ENCODE measurements at regions not wholly inside any gene's neighbourhood (a gene's known extent, or its start where the extent isn't known, plus 50 kb on each side); places are given as distances from the start of the nearest gene placed in this dataset.
"Not testable (repeated sequence)": the region's sequence is repeated elsewhere in the genome, so short reads cannot be mapped to it uniquely, and the experiment has no call there.

DNA sequence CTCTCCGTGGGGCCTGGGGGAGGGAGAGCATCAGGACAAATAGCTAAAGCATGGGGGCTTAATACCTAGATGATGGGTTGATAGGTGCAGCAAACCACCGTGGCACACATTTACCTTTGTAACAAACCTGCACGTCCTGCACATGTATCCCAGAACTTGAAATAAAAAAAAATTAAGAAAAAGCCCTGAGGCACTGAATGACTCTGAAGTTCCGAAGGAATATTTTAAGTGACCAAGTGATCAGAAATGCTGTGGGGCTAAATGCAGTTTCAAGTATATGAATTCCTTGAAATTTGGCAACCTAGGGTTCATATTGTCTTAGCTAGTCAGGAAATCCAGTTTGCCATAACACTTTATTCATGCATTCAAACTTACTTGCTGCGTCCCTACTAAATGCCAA, 127.5 kb downstream of the MC4R start:
- FAIRE-seq (peak; percentile 95), DNase-seq (ENCODE audit: insufficient read length, low spot score) (no peak)
- TF ChIP-seq, protein P1, sequence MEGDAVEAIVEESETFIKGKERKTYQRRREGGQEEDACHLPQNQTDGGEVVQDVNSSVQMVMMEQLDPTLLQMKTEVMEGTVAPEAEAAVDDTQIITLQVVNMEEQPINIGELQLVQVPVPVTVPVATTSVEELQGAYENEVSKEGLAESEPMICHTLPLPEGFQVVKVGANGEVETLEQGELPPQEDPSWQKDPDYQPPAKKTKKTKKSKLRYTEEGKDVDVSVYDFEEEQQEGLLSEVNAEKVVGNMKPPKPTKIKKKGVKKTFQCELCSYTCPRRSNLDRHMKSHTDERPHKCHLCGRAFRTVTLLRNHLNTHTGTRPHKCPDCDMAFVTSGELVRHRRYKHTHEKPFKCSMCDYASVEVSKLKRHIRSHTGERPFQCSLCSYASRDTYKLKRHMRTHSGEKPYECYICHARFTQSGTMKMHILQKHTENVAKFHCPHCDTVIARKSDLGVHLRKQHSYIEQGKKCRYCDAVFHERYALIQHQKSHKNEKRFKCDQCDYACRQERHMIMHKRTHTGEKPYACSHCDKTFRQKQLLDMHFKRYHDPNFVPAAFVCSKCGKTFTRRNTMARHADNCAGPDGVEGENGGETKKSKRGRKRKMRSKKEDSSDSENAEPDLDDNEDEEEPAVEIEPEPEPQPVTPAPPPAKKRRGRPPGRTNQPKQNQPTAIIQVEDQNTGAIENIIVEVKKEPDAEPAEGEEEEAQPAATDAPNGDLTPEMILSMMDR (IDR thresholded peaks at IDR 0.05; ENCODE audit: insufficient read depth, missing control alignments), result no peak

DNA sequence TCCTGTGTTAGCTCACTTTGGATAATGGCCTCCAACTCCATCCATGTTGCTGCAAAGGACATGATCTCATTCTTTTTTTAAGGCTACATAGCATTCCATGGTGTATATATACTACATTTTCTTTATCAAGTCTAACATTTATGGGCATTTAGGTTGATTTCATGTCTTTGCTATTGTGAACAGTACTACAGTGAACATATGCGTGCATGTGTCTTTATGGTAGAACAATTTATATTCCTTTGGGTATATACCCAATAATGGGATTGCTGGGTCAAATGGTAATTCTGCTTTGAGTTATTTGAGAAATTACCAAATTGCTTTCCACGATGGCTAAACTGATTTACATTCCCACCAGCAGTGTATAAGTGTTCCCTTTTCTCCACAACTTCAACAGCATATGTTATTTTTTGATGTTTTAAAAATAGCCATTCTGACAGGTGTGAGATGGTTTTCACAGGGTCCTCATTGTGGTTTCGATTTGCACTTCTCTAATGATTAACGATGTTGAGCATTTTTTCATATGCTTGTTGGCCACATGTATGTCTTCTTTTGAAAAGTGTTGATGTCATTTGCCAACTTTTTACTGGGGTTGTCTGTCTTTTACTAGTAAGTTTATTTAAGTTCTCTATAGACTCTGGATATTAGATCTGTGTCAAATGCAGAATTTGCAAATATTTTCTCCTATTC, 133.4 kb downstream of the MC4R start:
- not testable (repeated sequence) for DNase-seq (ENCODE audit: insufficient read length, low spot score)

DNA sequence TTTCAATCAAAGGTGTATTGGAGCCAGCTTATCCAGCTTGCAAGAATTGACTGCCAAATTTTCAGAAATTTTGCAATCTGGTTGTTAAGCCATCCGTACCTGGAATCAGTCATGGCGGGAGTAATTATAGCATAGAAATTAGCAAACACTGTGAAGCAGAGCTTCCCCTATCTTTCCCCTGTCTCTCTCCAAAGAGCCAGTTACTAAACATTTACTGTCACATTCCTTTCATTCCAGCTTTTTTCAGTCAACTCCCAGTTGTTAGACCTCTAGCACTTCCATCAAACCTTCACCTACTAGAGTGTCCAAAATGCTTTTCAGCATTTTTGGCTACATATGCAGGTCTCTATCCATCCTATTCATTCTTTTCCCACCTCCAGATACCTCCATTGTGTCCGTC, 137.4 kb downstream of the MC4R start:
- FAIRE-seq, result no peak
- DNase-seq (ENCODE audit: insufficient read length, low spot score), result no peak
- TF ChIP-seq, protein P1 (IDR thresholded peaks at IDR 0.05; ENCODE audit: insufficient read depth, missing control alignments), result no peak

More for the DNA sequence above, 133.4 kb downstream of the MC4R start:
- FAIRE-seq, result not testable (repeated sequence)

DNA sequence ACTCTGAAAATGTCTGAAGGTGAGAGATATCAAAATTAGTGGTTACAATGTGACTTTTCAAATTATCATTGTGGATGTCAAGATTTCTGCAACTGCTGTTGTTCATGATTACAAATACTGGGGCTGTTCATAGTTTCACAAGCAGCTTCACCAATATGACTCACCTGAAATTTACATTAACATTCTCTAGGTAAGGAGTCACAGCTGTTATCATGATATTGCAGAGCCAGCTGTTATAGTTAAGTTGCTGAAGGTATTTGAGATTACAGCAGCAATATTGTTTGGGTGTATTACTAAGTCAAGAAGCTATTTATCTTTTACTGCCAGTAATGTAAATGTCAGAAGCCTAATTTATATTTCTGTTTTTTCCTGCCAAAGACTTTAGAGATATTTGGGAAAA, 140.0 kb downstream of the MC4R start:
- TF ChIP-seq, protein P1 (IDR thresholded peaks at IDR 0.05; ENCODE audit: insufficient read depth, missing control alignments), result no peak
- no peak for DNase-seq (ENCODE audit: insufficient read length, low spot score)
- no peak for FAIRE-seq

DNA sequence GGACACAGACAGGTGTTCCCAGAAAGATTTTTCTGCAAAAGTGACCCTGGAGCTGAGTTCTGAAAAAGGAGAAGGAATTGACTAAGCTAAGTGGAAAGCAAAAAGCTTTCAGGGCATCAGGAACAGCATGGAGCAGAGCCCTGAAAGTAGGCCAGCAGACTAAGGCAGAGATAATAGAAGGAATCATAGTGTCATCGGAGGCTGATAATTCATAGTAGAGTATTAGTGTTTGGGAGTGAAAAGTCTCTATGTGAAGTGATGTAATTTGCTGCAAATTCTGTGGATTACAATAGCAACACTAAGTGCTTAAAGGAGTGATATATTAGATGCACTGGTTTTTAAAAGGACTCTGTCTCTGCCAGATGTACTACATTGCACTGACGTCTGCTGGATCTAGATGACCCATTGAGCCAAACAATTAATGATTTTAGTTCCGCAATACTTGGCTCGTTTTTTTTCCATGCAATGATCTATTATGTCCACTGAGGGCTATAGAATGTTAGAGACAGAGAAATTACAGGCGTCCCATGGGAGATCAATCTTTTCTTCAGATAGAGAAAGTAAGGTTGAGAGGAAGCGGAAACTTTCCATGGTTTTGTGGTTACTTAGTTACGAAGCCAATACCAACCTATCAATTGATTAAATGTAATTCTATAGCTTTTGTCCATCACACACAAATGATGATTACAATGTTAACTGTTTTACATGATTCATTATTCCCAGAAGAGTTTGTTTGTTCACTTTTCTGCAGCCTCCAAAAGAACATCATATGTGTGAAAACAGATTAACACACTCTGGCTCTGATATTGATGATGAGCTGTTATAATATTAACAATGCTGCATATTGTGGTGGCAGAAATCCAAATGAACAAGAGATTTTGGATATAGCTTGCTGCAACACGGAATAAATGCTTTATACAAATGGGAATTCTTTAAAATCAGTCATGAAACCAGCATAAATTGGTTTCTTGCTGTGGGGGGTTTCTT, 143.7 kb downstream of the MC4R start:
- TF ChIP-seq, protein P1 (IDR thresholded peaks at IDR 0.05; ENCODE audit: insufficient read depth, missing control alignments), result no peak
- DNase-seq (ENCODE audit: insufficient read length, low spot score) (no peak), FAIRE-seq (peak; percentile 95)

DNA sequence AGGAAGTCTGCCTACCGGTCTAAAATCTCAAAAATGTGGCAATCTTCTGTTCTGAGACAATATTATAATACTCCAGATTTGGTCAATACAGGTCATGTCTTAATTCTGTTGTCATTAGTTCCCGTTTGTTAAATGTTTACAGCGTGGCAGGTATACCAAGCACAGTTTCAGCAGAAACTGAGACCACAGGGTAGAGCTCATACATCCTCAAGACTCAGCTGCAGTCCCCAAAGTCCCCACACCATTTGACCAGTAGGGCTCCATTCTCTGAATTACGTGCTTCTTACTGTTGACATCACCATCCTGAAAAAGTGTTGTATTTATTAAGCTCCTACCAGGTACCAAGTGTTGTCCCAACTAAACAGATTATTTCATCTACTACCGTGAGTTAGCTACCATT, 157.1 kb downstream of the MC4R start:
- FAIRE-seq (no peak), DNase-seq (ENCODE audit: insufficient read length, low spot score) (no peak)
- TF ChIP-seq, protein P1 (IDR thresholded peaks at IDR 0.05; ENCODE audit: insufficient read depth, missing control alignments), result no peak

DNA sequence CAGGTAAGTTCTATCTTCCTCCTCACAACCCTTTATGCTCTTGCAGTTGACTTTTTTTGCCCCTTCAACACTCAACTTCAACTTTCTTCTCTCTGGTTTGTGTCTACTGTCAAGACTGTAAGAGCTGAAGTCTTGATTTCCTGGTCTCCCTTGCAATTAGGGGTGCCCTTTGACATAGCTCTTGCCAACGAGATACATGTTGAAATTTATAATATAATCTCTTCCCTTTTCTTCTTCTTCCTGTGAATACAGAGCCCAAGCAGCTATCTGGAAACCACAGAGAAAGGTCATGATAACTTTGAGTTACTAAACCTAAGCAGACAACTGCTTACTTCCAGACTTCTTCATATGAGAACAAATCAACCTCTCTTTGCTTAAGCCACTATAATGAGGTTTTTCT, 163.5 kb downstream of the MC4R start:
- no peak for FAIRE-seq
- TF ChIP-seq, protein P1 (IDR thresholded peaks at IDR 0.05; ENCODE audit: insufficient read depth, missing control alignments), result no peak

More for the DNA sequence above, 163.5 kb downstream of the MC4R start:
- DNase-seq (ENCODE audit: insufficient read length, low spot score), result no peak
